MG63 (cell line): ENCODE measurements at regions not wholly inside any gene's neighbourhood (a gene's known extent, or its start where the extent isn't known, plus 50 kb on each side); places are given as distances from the start of the nearest gene placed in this dataset.

Source experiments
- DNase-seq: peaks from one replicate; pipeline ENCODE4 v3.0.0-alpha.2; 2020
- H3K27me3 ChIP-seq: fragments of 250-450 bp; sonication (Bioruptor Pico); 2 replicates; pipeline ENCODE4 v1.5.1; 2020; ENCODE audit warnings: mild to moderate bottlenecking, moderate library complexity
- H3K36me3 ChIP-seq: fragments of 250-450 bp; sonication (Bioruptor Pico); 2 replicates; pipeline ENCODE4 v1.5.1; 2020; ENCODE audit warnings: mild to moderate bottlenecking, moderate library complexity
- H3K4me3 ChIP-seq: fragments of 250-450 bp; sonication (Bioruptor Pico); 2 replicates; pipeline ENCODE4 v1.5.1; 2020; ENCODE audit warnings: mild to moderate bottlenecking, moderate library complexity
- H3K9me3 ChIP-seq: fragments of 250-450 bp; sonication (Bioruptor Pico); 2 replicates; pipeline ENCODE4 v1.5.1; 2020; ENCODE audit warnings: mild to moderate bottlenecking, moderate library complexity

DNA sequence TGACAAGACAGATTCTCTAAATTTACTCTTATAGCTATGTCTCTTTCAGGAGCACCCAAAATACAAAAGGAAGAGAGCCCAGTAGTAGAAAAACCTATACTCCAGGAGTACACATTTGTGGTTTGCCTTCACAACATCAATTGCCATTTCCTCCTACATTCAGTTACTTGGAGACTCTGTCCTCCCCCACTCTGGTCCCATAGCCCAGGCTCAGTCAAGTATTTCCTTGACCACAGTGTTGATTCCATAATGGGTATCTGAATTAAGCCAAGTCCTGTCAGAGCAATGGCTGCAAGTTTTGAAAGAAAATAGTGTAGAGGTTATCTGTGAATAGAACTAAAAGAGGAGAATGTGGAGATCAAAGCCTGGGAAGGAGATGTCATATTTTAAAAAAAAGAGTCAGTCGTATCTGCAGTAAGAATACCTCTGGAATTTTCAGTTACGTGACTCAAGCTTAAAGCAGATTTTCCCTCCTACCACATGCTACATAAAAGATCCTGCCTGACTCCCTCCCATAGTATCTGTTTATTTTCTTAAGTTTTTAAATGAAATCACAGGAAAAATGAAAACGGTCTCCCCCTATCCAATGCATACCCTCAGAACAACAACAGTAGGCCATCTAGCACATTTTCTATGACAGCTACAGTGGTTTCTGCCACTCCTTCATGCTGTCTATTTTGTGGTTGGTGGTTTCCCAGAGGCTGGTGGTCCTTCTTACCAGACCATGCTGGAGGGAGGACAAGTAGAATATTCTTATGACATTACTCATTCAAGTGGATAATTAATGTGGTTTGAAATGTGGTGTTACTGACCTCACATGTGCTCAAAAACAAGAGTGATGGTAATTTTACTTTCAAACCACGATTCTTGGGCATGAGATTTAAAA lies 249.7 kb upstream of the TMEM161B start:
- Histone ChIP-seq H3K4me3 (no peak overlapping the region), H3K9me3 (no peaks in the 10 kb centered on the region), H3K36me3 (no peaks in the 10 kb centered on the region), H3K27me3 (no peaks in the 10 kb centered on the region)
- peak; percentile 23 for DNase-seq

DNA sequence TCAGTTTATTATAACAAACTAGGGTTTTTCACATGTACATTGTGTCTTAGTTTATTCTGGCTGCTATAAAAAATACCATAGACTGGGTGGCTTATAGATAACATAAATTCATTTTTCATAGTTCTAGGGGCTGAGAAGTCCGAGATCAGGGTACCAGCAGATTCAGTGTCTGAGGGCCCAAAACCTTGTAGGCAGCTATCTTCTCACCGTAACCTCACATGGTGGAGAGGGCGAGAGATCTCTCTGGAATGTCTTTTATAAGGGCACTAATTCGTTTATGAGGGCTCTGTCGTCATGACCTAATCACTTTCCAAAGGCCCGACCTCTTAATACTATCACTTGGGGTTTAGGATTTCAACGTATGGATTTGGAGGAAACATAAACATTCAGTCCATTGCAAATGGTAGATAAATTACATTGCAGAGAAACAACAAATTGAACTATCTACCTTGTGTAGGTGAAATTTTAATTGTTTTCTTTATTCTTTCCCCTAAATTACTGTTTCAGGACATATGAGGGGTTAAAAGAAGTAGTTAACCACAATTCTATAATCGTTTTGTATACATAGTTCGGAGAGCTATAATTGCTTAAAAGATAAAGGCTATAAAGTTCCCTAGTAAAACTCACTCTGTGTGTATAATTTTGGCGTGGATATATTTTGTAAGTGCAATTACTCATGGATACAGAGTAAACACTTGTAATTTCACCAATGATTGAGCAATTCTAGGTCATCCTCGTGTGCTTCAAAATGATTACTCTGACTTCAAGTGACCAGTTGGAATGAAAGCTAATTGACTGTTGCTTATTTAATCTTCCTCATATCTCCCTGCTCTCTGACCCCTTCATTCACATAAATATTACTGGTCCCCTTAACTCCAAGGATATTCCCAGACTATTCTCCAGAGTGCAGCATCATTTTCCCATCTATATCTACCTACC lies 247.5 kb upstream of the TMEM161B start:
- DNase-seq, result no peak
- Histone ChIP-seq H3K9me3 (no peaks in the 10 kb centered on the region), H3K36me3 (no peaks in the 10 kb centered on the region), H3K4me3 (no peak overlapping the region), H3K27me3 (no peaks in the 10 kb centered on the region)

DNA sequence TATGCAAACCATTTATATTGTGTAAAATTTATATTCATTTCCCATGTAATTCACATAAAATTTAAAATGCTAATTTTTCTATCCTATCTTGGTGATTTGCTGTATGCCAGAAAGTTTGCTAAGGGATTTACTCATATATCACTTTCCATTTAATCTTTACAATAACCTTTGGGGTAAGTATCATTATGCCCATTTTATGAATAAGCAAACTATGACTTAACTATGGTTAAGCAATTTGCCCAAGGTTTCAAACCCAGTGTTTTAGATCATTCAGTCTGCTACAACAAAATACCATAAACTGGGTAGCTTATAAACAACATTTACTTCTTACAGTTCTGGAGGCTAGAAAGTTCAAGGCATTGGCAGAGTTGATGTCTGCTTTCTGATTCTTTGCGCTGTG lies 246.4 kb upstream of the TMEM161B start:
- H3K4me3 ChIP-seq, result no peak overlapping the region
- DNase-seq, result no peak
- no peaks in the 10 kb centered on the region for H3K36me3 ChIP-seq
- H3K9me3 ChIP-seq, result no peaks in the 10 kb centered on the region
- no peaks in the 10 kb centered on the region for H3K27me3 ChIP-seq

DNA sequence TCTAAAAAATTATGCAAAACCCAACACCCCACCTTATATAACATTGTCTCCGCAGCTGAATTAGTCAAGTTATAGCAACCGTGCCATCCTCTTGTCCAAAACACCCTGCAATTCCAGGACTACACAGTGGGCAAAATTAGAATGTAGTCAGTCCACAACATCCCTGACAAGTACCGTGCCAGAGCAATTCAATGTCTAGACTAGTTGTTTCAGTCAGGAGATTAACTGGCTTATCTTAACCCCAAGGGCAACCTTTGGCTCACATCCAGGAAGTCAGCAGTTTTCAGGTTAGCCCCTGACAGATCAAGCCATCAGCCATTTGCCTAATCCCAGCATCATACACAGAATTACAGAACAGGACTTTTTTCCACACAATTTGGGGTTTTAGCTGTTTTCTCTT lies 240.8 kb upstream of the TMEM161B start:
- Histone ChIP-seq H3K36me3 (no peaks in the 10 kb centered on the region), H3K27me3 (no peaks in the 10 kb centered on the region), H3K9me3 (no peaks in the 10 kb centered on the region), H3K4me3 (no peak overlapping the region)
- no peak for DNase-seq

DNA sequence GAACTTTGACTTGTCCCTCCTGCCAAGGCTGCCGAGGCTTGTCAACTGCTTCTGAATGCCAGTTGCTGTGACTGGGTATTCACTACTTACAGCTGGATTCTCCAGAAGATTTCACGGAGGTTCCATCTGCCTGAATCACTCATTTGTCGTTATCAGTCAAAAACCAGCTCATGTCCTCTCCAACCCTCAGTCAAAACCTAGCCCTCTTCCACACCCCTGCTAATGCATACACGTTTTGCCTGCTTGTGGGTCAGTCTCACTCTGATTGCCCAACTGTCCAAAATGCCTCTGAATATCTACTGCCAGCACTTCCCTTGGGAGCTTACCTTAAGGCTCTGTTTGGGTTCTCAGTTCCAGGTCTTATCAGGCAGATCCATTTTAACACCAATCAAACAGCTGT lies 238.6 kb upstream of the TMEM161B start:
- H3K27me3 ChIP-seq, result no peaks in the 10 kb centered on the region
- no peak for DNase-seq
- no peaks in the 10 kb centered on the region for H3K9me3 ChIP-seq
- H3K4me3 ChIP-seq, result no peak overlapping the region
- no peaks in the 10 kb centered on the region for H3K36me3 ChIP-seq

DNA sequence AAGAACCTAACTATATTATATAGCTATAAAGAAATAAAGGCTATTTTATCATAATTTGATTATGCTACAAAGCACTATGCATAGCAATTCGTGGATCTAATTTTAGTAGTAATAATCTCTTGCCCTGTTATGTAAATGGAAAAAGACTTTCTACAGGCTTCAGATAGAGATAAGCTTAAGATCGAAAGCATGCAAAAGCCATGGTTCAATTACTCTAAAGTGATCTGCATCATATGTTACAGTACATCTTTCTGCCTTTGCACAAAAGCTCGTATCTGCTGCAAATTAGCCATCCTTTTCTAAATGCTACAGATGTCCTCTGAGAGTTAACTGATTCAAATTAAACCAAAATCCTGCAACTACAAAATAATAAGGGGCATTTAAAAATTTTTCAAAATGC lies 234.8 kb upstream of the TMEM161B start:
- Histone ChIP-seq H3K9me3 (no peaks in the 10 kb centered on the region), H3K36me3 (no peaks in the 10 kb centered on the region), H3K27me3 (no peaks in the 10 kb centered on the region), H3K4me3 (no peak overlapping the region)
- no peak for DNase-seq

DNA sequence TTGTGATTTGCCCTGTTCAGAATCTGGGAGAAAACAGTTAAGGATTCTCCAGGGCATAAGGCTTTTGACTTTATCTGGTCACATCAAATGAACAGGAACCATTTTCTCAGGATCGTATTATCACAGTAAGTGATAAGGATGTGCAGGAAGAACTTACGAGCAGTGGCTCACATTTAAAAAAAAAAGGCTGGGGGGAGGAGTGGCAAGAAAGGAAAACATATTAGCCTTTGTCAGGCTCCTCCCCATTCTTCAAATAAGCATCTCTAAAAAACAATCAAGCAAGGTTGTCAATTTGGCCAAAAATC lies 234.3 kb upstream of the TMEM161B start:
- Histone ChIP-seq H3K36me3 (no peaks in the 10 kb centered on the region), H3K27me3 (no peaks in the 10 kb centered on the region), H3K9me3 (no peaks in the 10 kb centered on the region), H3K4me3 (peak overlapping the region; percentile 50)
- DNase-seq, result no peak

DNA sequence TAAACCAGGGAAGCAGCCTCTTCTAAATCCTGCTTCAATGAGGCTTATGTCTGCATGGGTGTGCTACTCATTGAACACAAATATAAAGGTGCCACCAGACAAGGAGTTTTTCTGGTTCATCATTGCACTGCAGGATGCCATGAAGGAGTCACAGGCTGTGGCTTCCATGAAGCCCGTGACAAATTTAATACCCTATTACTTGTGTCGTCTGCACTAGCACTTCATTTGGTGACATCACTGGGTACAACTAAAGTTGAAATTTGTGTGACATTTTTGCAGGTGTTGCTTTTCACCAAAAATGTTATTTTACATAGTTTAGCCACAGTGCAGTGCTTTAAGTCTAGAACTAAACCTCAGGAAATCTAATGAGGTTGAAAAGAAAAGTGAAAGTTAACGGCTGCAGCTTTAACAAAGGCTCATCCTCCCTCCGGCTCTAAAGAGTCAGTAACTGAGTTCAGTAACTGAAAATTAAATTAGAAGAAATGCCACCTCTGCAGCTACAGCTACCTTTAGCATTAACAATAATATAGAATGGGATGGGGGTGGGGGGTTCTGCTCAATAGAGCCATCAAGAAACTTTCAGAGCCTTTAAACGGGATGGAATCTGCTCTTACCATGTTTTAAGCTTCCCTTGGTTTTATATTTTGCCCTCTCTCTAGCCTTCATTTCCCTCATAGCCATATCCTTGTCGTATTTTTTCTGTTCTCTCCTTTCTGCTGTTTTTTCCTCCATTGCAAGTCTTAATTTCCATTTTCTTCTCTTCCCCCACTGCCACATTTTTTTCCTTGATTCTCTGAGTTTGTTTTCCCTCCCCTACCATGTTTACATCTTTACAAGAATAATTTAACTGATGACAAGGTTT lies 233.8 kb upstream of the TMEM161B start:
- no peaks in the 10 kb centered on the region for H3K36me3 ChIP-seq
- DNase-seq, result no peak
- no peaks in the 10 kb centered on the region for H3K27me3 ChIP-seq
- H3K9me3 ChIP-seq, result no peaks in the 10 kb centered on the region
- H3K4me3 ChIP-seq, result peak overlapping the region; percentile 50

DNA sequence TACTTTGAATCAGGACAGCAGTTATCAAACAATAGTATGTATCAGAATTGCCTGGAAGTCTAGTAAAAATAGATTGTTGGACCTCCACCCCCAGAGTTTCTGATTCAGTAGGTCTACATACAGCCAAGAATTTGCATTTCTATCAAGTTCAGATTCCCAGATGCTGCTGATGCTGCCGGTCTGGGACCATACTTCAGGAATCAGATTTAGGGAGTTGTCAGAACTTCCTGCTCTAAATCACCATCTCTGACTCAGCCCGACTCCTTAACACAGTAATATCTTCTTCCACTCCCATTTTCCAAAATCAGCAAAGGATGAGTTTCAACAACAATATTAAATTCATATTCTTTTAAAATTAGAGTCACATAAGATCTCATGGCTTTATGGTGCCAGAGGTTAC lies 227.2 kb upstream of the TMEM161B start:
- Histone ChIP-seq H3K9me3 (no peaks in the 10 kb centered on the region), H3K4me3 (no peak overlapping the region), H3K27me3 (no peaks in the 10 kb centered on the region), H3K36me3 (no peaks in the 10 kb centered on the region)
- no peak for DNase-seq

DNA sequence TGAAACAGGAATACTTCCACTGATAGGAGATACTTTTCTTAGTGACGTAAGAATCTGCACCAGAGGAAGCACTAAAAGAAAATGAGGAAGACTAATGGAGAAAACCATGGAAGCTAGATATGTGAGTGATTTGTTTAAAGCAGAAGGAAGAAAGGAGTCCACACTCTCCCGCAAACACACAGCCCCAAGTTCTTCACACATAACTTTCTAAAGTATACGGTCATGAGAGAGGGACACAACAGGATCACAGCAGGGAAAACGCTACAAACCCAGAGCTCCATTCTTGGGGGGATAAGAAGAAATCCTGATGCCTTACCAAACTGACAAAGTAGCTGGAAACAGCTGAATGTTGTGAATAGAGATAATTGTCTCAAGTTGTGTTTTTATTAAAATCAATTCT lies 222.2 kb upstream of the TMEM161B start:
- H3K9me3 ChIP-seq, result no peaks in the 10 kb centered on the region
- H3K36me3 ChIP-seq, result no peaks in the 10 kb centered on the region
- H3K4me3 ChIP-seq, result no peak overlapping the region
- H3K27me3 ChIP-seq, result no peaks in the 10 kb centered on the region
- DNase-seq, result no peak

DNA sequence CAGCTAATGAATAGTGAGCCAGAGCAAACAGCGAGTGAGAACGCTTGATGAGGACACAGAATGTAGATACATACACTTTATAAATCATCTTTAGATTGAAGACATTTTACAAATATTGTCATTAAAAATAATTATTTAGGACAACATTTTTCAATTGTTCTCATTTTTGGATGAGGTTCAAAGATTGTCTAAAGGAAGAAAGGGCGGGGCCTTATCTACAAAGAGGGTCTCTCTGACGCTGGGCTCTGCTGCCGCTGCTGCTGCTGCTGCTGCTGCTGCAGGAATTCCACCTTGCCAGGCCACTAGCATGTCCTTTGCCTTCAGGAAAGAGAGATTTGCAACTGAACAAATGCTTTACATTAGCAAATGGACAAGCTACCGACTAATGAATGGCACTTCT lies 220.7 kb upstream of the TMEM161B start:
- no peaks in the 10 kb centered on the region for H3K27me3 ChIP-seq
- no peak overlapping the region for H3K4me3 ChIP-seq
- H3K36me3 ChIP-seq, result no peaks in the 10 kb centered on the region
- H3K9me3 ChIP-seq, result no peaks in the 10 kb centered on the region
- DNase-seq, result no peak

DNA sequence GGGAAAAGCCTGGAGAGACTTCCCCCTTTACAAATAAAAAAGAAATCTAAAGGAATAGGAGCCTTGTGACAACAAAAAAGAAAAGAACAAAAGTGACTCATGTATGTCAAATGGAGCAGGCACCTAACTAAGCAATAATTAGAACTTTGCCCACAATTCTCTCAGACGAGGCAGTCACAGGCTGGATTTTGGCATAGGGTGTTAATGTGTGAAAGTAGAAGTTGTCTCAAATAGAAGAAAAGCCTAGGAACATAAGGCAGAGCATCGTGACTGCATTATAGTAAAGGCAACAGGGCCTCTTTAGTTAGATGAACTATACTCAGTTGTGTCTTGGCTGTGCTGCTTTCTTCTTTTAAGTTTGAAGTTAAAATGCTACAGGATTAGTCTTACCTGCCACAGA lies 219.9 kb upstream of the TMEM161B start:
- no peak for DNase-seq
- Histone ChIP-seq H3K9me3 (no peaks in the 10 kb centered on the region), H3K36me3 (no peaks in the 10 kb centered on the region), H3K27me3 (no peaks in the 10 kb centered on the region), H3K4me3 (no peak overlapping the region)

DNA sequence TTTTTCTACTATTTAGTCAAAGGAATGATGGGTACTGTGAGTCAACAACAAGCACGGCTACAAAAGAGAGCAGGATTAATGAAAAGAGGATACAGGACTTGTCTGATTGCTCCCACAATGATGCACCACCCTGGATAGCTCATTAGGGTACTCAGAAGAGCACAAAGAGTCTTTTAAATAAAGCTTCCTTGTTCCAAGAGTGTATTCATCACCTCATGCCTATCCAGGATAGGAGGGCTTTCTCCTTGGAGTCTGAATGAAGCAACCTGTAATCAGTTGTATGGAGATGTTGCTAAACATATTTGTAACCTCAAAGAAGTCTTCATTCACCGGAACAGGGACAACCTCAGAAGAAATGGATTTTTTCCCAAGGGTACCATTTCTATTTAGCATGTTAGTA lies 219.5 kb upstream of the TMEM161B start:
- Histone ChIP-seq H3K9me3 (no peaks in the 10 kb centered on the region), H3K27me3 (no peaks in the 10 kb centered on the region), H3K36me3 (no peaks in the 10 kb centered on the region), H3K4me3 (no peak overlapping the region)
- no peak for DNase-seq

DNA sequence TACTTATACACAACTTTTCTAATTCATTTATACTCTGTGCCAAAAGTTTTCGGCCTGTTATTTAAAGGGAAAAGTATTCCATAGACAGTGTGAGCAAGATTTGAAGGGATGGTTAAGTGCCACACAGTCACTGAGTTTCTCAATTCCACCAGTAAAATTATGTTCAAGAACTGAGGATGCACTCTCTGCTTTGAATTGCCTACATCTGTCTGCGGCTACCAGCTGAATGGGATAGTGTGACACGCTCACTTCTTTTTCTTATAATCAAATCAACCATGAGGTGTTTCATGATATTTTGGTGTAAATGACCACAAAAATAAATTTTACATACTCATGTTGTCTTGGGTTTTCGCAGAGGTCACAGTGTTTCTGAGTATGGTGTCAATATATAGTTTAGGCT lies 218.4 kb upstream of the TMEM161B start:
- no peak for DNase-seq
- H3K9me3 ChIP-seq, result no peaks in the 10 kb centered on the region
- H3K4me3 ChIP-seq, result no peak overlapping the region
- no peaks in the 10 kb centered on the region for H3K36me3 ChIP-seq
- no peaks in the 10 kb centered on the region for H3K27me3 ChIP-seq

DNA sequence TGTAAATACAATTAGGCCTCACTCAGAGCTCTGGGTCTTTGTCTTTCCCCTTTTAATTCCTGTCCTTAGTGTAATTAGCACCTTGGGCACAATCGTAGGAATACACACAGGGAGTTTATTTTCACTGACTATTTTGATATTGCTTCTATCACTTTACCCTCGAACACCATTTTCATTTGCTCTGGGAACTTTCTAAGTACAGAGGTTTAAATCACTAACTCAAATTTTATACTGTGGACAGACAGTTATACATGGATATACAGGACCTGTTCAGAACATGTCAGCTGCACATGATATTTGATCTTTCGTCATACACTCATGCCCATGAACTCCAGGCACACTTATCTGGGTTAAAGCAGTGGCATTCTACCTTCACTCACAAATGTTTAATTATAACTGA lies 217.8 kb upstream of the TMEM161B start:
- no peak overlapping the region for H3K4me3 ChIP-seq
- H3K36me3 ChIP-seq, result no peaks in the 10 kb centered on the region
- DNase-seq, result no peak
- no peaks in the 10 kb centered on the region for H3K27me3 ChIP-seq
- no peaks in the 10 kb centered on the region for H3K9me3 ChIP-seq

DNA sequence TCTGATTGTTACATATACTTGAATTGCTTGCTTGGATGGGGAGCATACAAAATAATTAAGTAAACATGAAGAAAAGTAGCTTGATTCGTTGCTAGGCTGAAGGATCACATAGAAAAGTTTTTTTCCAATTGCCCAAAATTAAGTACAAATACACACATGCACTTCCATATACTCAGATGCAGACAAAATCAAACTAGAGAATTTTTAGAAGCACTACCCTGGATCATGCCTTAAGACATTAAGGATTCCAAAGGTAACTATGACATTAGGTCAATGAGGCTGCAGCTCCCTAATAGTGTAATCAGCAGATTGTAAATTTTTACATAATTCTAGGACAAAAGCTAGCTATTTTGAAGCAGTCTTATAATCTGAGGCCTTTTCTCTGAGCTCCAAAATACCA lies 216.9 kb upstream of the TMEM161B start:
- H3K9me3 ChIP-seq, result no peaks in the 10 kb centered on the region
- DNase-seq, result no peak
- H3K27me3 ChIP-seq, result no peaks in the 10 kb centered on the region
- no peaks in the 10 kb centered on the region for H3K36me3 ChIP-seq
- no peak overlapping the region for H3K4me3 ChIP-seq
